SK-N-SH treated with all-trans-retinoic acid at 6 μM for 48 hours (cell line): ENCODE measurements at regions not wholly inside any gene's neighbourhood (a gene's known extent, or its start where the extent isn't known, plus 50 kb on each side); places are given as distances from the start of the nearest gene placed in this dataset.

ENCODE experiments used
- ARNTL ChIP-seq: fragments of 450-650 bp; formaldehyde crosslinking; IDR thresholded peaks from 2 replicates; pipeline ENCODE4 v1.5.0; 2020; ENCODE audit warnings: low read depth, mild to moderate bottlenecking, moderate library complexity, borderline replicate concordance
- BACH2 ChIP-seq: fragments of 250-450 bp; sonication (Bioruptor Pico); IDR thresholded peaks from 2 replicates; pipeline ENCODE4 v1.9.0; 2021; ENCODE audit warnings: mild to moderate bottlenecking, borderline replicate concordance
- CSRNP3 ChIP-seq: fragments of 250-450 bp; sonication (Bioruptor Pico); IDR thresholded peaks from 2 replicates; pipeline ENCODE4 v1.5.1; 2021; ENCODE audit warnings: mild to moderate bottlenecking, moderate library complexity
- GLIS3 ChIP-seq: fragments of 250-450 bp; sonication (Bioruptor Pico); IDR thresholded peaks from 2 replicates; pipeline ENCODE4 v1.5.0; 2020; ENCODE audit warnings: mild to moderate bottlenecking, moderate library complexity
- ISL1 ChIP-seq: fragments of 250-450 bp; sonication (Bioruptor Pico); IDR thresholded peaks from 2 replicates; pipeline ENCODE4 v2.1.2; 2022; ENCODE audit warnings: mild to moderate bottlenecking, moderate library complexity
- PPARA ChIP-seq: fragments of 250-450 bp; sonication (Bioruptor Pico); IDR thresholded peaks from 2 replicates; pipeline ENCODE4 v1.5.0; 2020; ENCODE audit warnings: mild to moderate bottlenecking, borderline replicate concordance
- TCF4 ChIP-seq: fragments of 250-450 bp; sonication (Bioruptor Pico); IDR thresholded peaks from 2 replicates; pipeline ENCODE4 v1.8.0; 2021; ENCODE audit warnings: mild to moderate bottlenecking, moderate library complexity, borderline replicate concordance
- TOX ChIP-seq: fragments of 250-450 bp; sonication (Bioruptor Pico); IDR thresholded peaks from 2 replicates; pipeline ENCODE4 v1.8.0; 2021; ENCODE audit warnings: mild to moderate bottlenecking, moderate library complexity, borderline replicate concordance
- ZFP30 ChIP-seq: fragments of 450-650 bp; formaldehyde crosslinking; IDR thresholded peaks from 2 replicates; pipeline ENCODE4 v1.5.0; 2022; ENCODE audit warnings: mild to moderate bottlenecking, moderate library complexity
- ZNF565 ChIP-seq: fragments of 450-650 bp; formaldehyde crosslinking; conservative IDR thresholded peaks from 2 replicates; pipeline ENCODE4 v1.5.0; 2020; ENCODE audit warnings: low read depth, mild to moderate bottlenecking, moderate library complexity
- ZNF70 ChIP-seq: fragments of 450-650 bp; formaldehyde crosslinking; IDR thresholded peaks from 2 replicates; pipeline ENCODE4 v1.5.0; 2020; ENCODE audit warnings: mild to moderate bottlenecking, moderate library complexity
- ZNF8 ChIP-seq: fragments of 450-650 bp; formaldehyde crosslinking; IDR thresholded peaks from 2 replicates; pipeline ENCODE4 v1.5.0; 2020; ENCODE audit warnings: mild to moderate bottlenecking, moderate library complexity
- TF ChIP-seq, protein P1 (sequence below): fragments of 250-450 bp; sonication (Bioruptor Pico); IDR thresholded peaks from 2 replicates; pipeline ENCODE4 v1.8.0; 2020; ENCODE audit warnings: mild to moderate bottlenecking, moderate library complexity, borderline replicate concordance
- TF ChIP-seq, protein P2 (sequence below): fragments of 250-450 bp; sonication (Bioruptor Pico); IDR thresholded peaks from 2 replicates; pipeline ENCODE4 v1.5.0; 2020; ENCODE audit warnings: mild to moderate bottlenecking, moderate library complexity

DNA sequence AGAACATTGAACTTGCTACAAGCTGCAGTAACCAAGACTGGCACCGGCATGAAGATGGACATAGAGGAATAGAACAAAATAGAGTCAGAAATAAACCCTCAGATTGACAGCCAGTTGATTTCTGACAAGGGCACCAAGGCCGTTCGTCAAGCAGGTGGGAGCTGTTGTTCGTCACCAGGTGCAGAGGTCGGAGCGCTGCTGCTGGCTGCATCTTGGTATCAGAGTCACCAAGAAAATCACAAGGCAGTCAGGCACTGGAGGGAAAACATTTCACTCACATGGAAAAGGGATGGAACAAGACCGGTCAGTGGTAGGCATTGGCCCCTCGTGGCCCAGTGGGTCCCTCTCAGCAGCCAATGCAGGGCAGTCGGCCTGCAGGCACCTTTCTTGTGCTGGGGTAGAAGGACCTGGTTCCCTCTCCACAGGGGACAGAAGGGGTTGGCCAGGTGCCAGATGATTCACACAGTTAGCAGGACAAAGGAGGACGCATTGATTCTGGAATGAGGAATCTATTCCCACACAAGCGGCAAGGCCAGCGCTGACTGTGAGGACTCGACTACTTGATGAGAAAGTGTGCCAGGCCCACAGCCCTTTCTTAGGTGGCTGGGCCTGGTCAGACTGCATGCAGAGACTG, 115.8 kb upstream of the FGF3 start:
- TF ChIP-seq ARNTL (CRISPR knock-in tag) = no peak
- TF ChIP-seq, protein P1, sequence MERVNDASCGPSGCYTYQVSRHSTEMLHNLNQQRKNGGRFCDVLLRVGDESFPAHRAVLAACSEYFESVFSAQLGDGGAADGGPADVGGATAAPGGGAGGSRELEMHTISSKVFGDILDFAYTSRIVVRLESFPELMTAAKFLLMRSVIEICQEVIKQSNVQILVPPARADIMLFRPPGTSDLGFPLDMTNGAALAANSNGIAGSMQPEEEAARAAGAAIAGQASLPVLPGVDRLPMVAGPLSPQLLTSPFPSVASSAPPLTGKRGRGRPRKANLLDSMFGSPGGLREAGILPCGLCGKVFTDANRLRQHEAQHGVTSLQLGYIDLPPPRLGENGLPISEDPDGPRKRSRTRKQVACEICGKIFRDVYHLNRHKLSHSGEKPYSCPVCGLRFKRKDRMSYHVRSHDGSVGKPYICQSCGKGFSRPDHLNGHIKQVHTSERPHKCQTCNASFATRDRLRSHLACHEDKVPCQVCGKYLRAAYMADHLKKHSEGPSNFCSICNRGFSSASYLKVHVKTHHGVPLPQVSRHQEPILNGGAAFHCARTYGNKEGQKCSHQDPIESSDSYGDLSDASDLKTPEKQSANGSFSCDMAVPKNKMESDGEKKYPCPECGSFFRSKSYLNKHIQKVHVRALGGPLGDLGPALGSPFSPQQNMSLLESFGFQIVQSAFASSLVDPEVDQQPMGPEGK = no peak
- TF ChIP-seq BACH2 (CRISPR knock-in tag) = no peak
- no peak for TF ChIP-seq ISL1 (CRISPR knock-in tag)
- TF ChIP-seq ZFP30 (CRISPR knock-in tag) = no peak
- no peak for TF ChIP-seq PPARA (CRISPR knock-in tag)
- no peak for TF ChIP-seq TCF4 (CRISPR knock-in tag)
- TF ChIP-seq, protein P2, sequence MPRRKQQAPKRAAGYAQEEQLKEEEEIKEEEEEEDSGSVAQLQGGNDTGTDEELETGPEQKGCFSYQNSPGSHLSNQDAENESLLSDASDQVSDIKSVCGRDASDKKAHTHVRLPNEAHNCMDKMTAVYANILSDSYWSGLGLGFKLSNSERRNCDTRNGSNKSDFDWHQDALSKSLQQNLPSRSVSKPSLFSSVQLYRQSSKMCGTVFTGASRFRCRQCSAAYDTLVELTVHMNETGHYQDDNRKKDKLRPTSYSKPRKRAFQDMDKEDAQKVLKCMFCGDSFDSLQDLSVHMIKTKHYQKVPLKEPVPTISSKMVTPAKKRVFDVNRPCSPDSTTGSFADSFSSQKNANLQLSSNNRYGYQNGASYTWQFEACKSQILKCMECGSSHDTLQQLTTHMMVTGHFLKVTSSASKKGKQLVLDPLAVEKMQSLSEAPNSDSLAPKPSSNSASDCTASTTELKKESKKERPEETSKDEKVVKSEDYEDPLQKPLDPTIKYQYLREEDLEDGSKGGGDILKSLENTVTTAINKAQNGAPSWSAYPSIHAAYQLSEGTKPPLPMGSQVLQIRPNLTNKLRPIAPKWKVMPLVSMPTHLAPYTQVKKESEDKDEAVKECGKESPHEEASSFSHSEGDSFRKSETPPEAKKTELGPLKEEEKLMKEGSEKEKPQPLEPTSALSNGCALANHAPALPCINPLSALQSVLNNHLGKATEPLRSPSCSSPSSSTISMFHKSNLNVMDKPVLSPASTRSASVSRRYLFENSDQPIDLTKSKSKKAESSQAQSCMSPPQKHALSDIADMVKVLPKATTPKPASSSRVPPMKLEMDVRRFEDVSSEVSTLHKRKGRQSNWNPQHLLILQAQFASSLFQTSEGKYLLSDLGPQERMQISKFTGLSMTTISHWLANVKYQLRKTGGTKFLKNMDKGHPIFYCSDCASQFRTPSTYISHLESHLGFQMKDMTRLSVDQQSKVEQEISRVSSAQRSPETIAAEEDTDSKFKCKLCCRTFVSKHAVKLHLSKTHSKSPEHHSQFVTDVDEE (CRISPR knock-in tag) = no peak
- no peak for TF ChIP-seq GLIS3 (CRISPR knock-in tag)
- TF ChIP-seq ZNF565 (CRISPR knock-in tag) = no peak
- TF ChIP-seq ZNF8 (CRISPR knock-in tag) = no peak
- no peak for TF ChIP-seq TOX (CRISPR knock-in tag)
- TF ChIP-seq CSRNP3 = no peak
- TF ChIP-seq ZNF70 (CRISPR knock-in tag) = no peak
